HUES64 (cell line): ENCODE measurements at regions not wholly inside any gene's neighbourhood (a gene's known extent, or its start where the extent isn't known, plus 50 kb on each side); places are given as distances from the start of the nearest gene placed in this dataset.
"Not testable (repeated sequence)": the region's sequence is repeated elsewhere in the genome, so short reads cannot be mapped to it uniquely, and the experiment has no call there.

Experiments
- H3K27ac ChIP-seq: 2 replicates; pipeline ENCODE4 v1.7.0; 2013; ENCODE audit warnings: low read depth, low read length, inconsistent platforms
- H3K27me3 ChIP-seq: 2 replicates; pipeline ENCODE4 v1.6.1; 2013; ENCODE audit warnings: mild to moderate bottlenecking, low read length; ENCODE audit not compliant: insufficient read depth
- H3K36me3 ChIP-seq: 2 replicates; pipeline ENCODE4 v1.6.1; 2013; ENCODE audit warnings: mild to moderate bottlenecking, low read length; ENCODE audit not compliant: insufficient read depth
- H3K4me1 ChIP-seq: 2 replicates; pipeline ENCODE4 v1.6.1; 2013; ENCODE audit warnings: mild to moderate bottlenecking, low read length, moderate library complexity; ENCODE audit not compliant: insufficient read depth
- H3K4me3 ChIP-seq: 2 replicates; pipeline ENCODE4 v1.5.1; 2013; ENCODE audit warnings: mild to moderate bottlenecking, low read length, moderate library complexity
- H3K9ac ChIP-seq: 2 replicates; pipeline ENCODE4 v1.6.1; 2013; ENCODE audit warnings: mild to moderate bottlenecking, low read depth, low read length
- H3K9me3 ChIP-seq: 2 replicates; pipeline ENCODE4 v1.6.1; 2013; ENCODE audit warnings: low read depth, low read length; ENCODE audit not compliant: insufficient read depth
- WGBS: fragments of 150-250, 120-280 bp; methylation state at CpG from one replicate; pipeline ENCODE4 v1.1.7; 2013; ENCODE audit warnings: missing lambda C conversion rate; 5-methylcytosine and 5-hydroxymethylcytosine counted together

- Histone ChIP-seq H3K9me3 (no peaks in the 10 kb centered on the region), H3K36me3 (no peaks in the 10 kb centered on the region), H3K4me3 (no peak overlapping the region), H3K27ac (no peak overlapping the region), H3K27me3 (no peaks in the 10 kb centered on the region), H3K9ac (no peak overlapping the region), H3K4me1 (peaks cover 9% of the 10 kb centered on the region)
- 91% methylated on average over 4 of the region's 4 CpGs for WGBS
These were observed 499.6 kb upstream of the TRPC7 start for GRCh38 chr5:136864960-136865359.

GRCh38 chr5:136856648-136857047 is 491.3 kb upstream of the TRPC7 start:
- no peak overlapping the region for H3K9ac ChIP-seq
- 97% methylated on average over 3 of the region's 3 CpGs for WGBS

GRCh38 chr5:136853971-136854370 is 488.6 kb upstream of the TRPC7 start:
- Histone ChIP-seq H3K27me3 (no peaks in the 10 kb centered on the region), H3K4me3 (no peak overlapping the region), H3K27ac (no peak overlapping the region), H3K36me3 (no peaks in the 10 kb centered on the region), H3K4me1 (no peaks in the 10 kb centered on the region), H3K9me3 (no peaks in the 10 kb centered on the region), H3K9ac (no peak overlapping the region)
- 87% methylated on average over 1 of the region's 1 CpG for WGBS

More at GRCh38 chr5:136856648-136857047, 491.3 kb upstream of the TRPC7 start:
- H3K4me3 ChIP-seq: no peak overlapping the region
- no peak overlapping the region for H3K27ac ChIP-seq
- no peaks in the 10 kb centered on the region for H3K27me3 ChIP-seq
- H3K9me3 ChIP-seq: no peaks in the 10 kb centered on the region
- H3K36me3 ChIP-seq: no peaks in the 10 kb centered on the region
- no peaks in the 10 kb centered on the region for H3K4me1 ChIP-seq

DNA sequence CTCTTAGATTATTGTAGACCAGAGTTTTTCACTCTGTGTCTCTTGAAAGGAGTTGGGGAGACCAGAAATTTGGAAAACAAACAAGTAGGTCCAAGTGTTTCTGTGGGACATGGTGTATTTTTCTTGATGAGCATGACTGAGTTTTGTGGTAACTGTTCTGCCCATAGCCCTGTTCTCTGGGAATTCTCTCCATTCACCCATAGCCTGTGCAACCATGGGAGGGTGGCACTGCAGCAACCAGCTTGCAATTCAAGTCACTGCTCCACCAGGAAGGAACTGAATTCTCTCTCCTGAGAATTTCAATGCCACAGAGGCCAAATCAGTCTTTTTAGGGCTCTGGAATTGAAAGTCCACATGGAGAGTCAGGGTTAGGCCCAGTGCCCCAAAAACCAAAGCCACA is 475.3 kb upstream of the TRPC7 start:
- Histone ChIP-seq H3K27ac (no peak overlapping the region), H3K4me3 (no peak overlapping the region), H3K9me3 (no peaks in the 10 kb centered on the region), H3K27me3 (no peaks in the 10 kb centered on the region), H3K4me1 (no peaks in the 10 kb centered on the region), H3K9ac (no peak overlapping the region), H3K36me3 (no peaks in the 10 kb centered on the region)

DNA sequence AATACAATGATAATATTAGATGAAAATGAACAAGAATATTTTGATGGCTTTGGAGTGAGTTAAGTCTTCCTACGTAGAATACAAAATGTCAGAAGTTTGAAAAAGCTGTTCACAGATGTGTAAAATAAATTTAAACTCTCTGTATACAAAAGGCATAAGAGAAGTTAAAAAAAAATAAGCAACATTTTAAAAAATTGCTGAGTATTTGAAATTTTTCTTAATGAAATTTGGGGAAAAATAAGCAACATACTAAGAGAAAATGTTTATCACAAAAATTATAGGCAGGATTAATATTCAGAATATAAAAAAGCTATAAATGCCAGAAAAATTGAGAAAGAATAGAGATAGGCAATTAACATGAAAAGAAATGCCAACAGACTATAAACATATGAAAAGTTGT is 470.7 kb upstream of the TRPC7 start:
- no peak overlapping the region for H3K27ac ChIP-seq
- H3K9ac ChIP-seq: no peak overlapping the region
- WGBS: no CpG with 5 or more reads among the region's 1 CpG
- no peak overlapping the region for H3K4me3 ChIP-seq
- no peaks in the 10 kb centered on the region for H3K27me3 ChIP-seq
- H3K9me3 ChIP-seq: no peaks in the 10 kb centered on the region
- H3K36me3 ChIP-seq: no peaks in the 10 kb centered on the region
- no peaks in the 10 kb centered on the region for H3K4me1 ChIP-seq

DNA sequence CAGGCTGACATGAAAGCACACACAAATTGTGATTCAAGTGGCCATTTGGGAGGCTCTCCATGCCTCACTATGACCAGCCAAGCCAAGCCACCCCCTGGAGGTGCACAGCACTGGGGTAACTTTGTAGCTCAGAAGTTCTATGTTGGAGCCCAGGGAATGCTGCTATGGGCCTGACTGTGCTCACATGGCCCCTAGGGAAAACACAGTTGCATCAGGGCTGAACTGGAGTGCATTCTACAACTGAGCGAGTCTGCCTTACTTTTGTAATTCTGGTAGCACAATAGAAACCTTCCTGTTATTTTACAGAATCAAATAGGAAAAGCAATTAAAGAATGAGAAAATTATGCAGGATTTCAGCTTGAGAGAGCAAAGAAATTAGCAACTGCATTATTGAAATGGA is 455.5 kb upstream of the TRPC7 start:
- WGBS: 93% methylated on average over 1 of the region's 1 CpG

GRCh38 chr5:136819526-136820302 is 454.4 kb upstream of the TRPC7 start:
- Histone ChIP-seq H3K9me3 (no peaks in the 10 kb centered on the region), H3K27ac (no peak overlapping the region), H3K4me3 (no peak overlapping the region), H3K4me1 (no peaks in the 10 kb centered on the region), H3K9ac (no peak overlapping the region), H3K27me3 (no peaks in the 10 kb centered on the region), H3K36me3 (no peaks in the 10 kb centered on the region)
- WGBS: 91% methylated on average over 1 of the region's 1 CpG

More for the DNA sequence above, 455.5 kb upstream of the TRPC7 start:
- Histone ChIP-seq H3K27ac (no peak overlapping the region), H3K27me3 (no peaks in the 10 kb centered on the region), H3K4me1 (no peaks in the 10 kb centered on the region), H3K9me3 (no peaks in the 10 kb centered on the region), H3K9ac (no peak overlapping the region), H3K36me3 (no peaks in the 10 kb centered on the region), H3K4me3 (no peak overlapping the region)

DNA sequence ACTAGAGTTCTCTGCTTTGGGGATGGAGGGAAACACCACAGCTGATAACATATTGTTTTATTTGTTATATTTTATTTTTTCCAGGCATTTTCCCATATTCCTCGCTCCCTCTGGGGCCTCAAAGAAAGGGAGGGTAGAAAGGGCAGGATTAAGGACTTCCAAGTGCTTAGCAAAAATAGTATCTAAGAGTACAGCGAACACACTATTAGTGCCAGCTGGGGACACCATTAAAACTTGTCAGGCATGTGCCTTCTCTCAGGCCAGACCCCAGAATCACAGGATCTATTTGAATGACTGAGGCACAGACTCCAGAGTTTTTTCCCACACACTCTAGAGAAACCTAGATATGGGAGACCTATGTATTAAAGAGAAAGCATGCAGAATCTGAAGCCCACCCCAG is 451.0 kb upstream of the TRPC7 start:
- no peak overlapping the region for H3K9ac ChIP-seq
- no peak overlapping the region for H3K4me3 ChIP-seq
- H3K27ac ChIP-seq: no peak overlapping the region
- WGBS: 98% methylated on average over 2 of the region's 2 CpGs
- no peaks in the 10 kb centered on the region for H3K9me3 ChIP-seq
- no peaks in the 10 kb centered on the region for H3K27me3 ChIP-seq
- H3K4me1 ChIP-seq: no peaks in the 10 kb centered on the region
- H3K36me3 ChIP-seq: no peaks in the 10 kb centered on the region

DNA sequence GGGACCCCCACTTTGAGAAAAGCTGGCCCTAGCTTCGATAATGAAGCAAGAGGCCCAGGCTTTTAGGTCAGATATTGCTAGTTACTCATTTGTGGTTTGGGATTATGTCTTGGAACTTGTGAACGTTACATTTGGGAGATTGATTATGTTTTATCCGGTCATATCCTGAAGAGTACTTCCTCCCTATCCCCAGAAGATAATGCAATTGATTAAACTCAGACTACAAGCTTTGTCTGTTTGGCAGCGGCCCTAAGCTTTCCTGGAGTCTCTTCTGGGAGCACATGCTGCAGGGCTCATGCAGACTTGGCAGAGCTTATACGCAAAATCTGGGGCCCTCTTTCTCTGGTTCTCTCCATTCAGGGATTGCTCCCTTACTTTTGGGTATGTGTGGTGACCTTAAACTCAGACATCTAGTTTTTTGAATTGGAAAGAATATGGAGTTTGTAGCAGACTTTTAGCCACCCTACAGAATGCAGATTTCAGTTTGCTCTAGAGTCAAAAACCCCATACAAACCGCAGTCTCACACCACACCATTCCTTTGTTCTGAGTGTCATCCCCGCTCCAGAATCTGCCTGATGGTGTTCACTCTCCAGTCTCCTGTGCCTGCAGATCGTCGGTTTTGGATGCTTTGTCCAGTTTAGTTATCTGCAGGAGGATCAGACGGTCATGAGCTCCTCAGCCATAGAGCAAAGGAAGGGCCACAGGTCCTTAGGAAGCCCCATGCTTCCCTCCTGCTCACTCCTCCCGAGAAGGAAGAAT is 449.5 kb upstream of the TRPC7 start:
- Histone ChIP-seq H3K27ac (no peak overlapping the region), H3K36me3 (no peaks in the 10 kb centered on the region), H3K9me3 (no peaks in the 10 kb centered on the region), H3K4me1 (no peaks in the 10 kb centered on the region), H3K4me3 (no peak overlapping the region), H3K27me3 (no peaks in the 10 kb centered on the region), H3K9ac (no peak overlapping the region)
- WGBS: 93% methylated on average over 10 of the region's 11 CpGs

- WGBS: 90% methylated on average over 2 of the region's 2 CpGs
- not testable (repeated sequence) for H3K27me3 ChIP-seq, H3K4me3 ChIP-seq, H3K36me3 ChIP-seq, H3K9ac ChIP-seq, H3K27ac ChIP-seq, H3K9me3 ChIP-seq, H3K4me1 ChIP-seq
These were observed 446.9 kb upstream of the TRPC7 start for GRCh38 chr5:136812270-136812669.

DNA sequence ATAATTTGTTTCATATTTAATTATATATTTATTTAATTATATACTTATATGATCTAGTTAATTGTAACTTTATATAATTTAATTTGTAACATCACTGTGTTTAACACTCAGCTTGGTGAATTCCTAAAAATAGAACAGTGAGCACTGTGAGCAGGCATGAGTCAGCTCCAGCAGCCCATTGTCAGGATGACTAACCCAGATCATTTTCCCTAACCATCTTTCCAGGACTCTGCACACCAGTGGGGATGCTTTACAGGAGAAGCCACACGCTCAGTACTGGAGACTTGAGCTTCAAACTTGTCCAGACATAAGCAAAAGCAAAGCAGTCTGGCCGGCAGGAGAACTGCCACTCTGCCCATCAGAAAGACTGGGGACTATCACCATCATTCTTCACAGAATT is 446.2 kb upstream of the TRPC7 start:
- Histone ChIP-seq H3K9me3 (no peaks in the 10 kb centered on the region), H3K27me3 (no peaks in the 10 kb centered on the region), H3K4me3 (no peak overlapping the region), H3K9ac (no peak overlapping the region), H3K36me3 (no peaks in the 10 kb centered on the region), H3K27ac (no peak overlapping the region), H3K4me1 (no peaks in the 10 kb centered on the region)
- 92% methylated on average over 2 of the region's 2 CpGs for WGBS
